ENCODE measurements at regions not wholly inside any gene's neighbourhood (a gene's known extent, or its start where the extent isn't known, plus 50 kb on each side); places are given as distances from the start of the nearest gene placed in this dataset.

GRCh38 chr15:95866711-95867440 lies 463.6 kb upstream of the NR2F2 start (continued):
- TF ChIP-seq CHD7 (IDR thresholded peaks at IDR 0.05; ENCODE audit: insufficient replicate concordance, low read length) (no peak), TEAD4 (IDR thresholded peaks at IDR 0.05; ENCODE audit: low read depth, low read length) (no peak), KDM5A (IDR thresholded peaks at IDR 0.05; ENCODE audit: low read length) (no peak), USF2 (IDR thresholded peaks at IDR 0.05; ENCODE audit: low read length) (no peak), CHD1 (IDR thresholded peaks at IDR 0.05; ENCODE audit: low read depth, low read length) (no peak), E2F6 (IDR thresholded peaks at IDR 0.05) (no peak), NRF1 (IDR thresholded peaks at IDR 0.05; ENCODE audit: low read depth, low read length) (no peak), SUZ12 (IDR thresholded peaks at IDR 0.05; ENCODE audit: low read length) (no peak), CBX5 (IDR thresholded peaks at IDR 0.05; ENCODE audit: low read depth, low read length) (no peak)

All from H1 (cell line).